Panc1 (cell line): ENCODE measurements at regions not wholly inside any gene's neighbourhood (a gene's known extent, or its start where the extent isn't known, plus 50 kb on each side); places are given as distances from the start of the nearest gene placed in this dataset.

Source experiments
- POLR2AphosphoS5 ChIP-seq: IDR thresholded peaks from 2 replicates; pipeline ENCODE4 v1.6.1; 2012; ENCODE audit warnings: mild to moderate bottlenecking, low read depth, low read length, moderate library complexity
- SIN3A ChIP-seq: IDR thresholded peaks from 2 replicates; pipeline ENCODE4 v1.6.1; 2012; ENCODE audit warnings: low read depth, mild to moderate bottlenecking, low read length, moderate library complexity, borderline replicate concordance; ENCODE audit not compliant: insufficient read depth
- TF ChIP-seq, protein P1 (sequence below): fragments of 450-650 bp; IDR thresholded peaks from 2 replicates; pipeline ENCODE4 v1.5.1; 2017; ENCODE audit warnings: mild to moderate bottlenecking
- TF ChIP-seq, protein P2 (sequence below), 2 experiments: IDR thresholded peaks; 2 replicates each; pipeline ENCODE4 v1.6.1; 2011 to 2012; ENCODE audit warnings: low read depth in 2 of 2, control low read depth in 1 of 2, low read length in 1 of 2, mild to moderate bottlenecking in 1 of 2, moderate library complexity in 1 of 2; ENCODE audit not compliant: insufficient read depth in 1 of 2

DNA sequence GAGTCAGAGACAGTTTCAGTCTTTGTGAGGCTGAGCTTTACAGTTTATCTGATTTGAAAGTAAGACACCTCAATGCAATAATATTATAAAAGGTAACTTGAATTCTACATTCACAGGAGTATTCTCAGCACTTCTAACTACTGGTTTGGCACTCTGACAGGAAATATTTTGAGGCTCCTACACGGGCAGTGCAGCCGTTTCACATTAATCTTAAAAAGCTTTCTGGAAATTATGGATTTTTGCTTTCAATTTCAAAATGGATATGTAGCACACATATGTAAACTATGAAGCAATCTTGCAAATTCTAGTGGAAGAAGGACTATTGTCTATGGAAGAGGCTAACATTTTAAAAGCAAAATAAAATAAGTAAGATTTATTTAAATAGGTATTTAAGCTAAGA lies 262.9 kb upstream of the SNX7 start:
- TF ChIP-seq, protein P1, sequence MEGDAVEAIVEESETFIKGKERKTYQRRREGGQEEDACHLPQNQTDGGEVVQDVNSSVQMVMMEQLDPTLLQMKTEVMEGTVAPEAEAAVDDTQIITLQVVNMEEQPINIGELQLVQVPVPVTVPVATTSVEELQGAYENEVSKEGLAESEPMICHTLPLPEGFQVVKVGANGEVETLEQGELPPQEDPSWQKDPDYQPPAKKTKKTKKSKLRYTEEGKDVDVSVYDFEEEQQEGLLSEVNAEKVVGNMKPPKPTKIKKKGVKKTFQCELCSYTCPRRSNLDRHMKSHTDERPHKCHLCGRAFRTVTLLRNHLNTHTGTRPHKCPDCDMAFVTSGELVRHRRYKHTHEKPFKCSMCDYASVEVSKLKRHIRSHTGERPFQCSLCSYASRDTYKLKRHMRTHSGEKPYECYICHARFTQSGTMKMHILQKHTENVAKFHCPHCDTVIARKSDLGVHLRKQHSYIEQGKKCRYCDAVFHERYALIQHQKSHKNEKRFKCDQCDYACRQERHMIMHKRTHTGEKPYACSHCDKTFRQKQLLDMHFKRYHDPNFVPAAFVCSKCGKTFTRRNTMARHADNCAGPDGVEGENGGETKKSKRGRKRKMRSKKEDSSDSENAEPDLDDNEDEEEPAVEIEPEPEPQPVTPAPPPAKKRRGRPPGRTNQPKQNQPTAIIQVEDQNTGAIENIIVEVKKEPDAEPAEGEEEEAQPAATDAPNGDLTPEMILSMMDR, result no peak
- TF ChIP-seq, protein P2, sequence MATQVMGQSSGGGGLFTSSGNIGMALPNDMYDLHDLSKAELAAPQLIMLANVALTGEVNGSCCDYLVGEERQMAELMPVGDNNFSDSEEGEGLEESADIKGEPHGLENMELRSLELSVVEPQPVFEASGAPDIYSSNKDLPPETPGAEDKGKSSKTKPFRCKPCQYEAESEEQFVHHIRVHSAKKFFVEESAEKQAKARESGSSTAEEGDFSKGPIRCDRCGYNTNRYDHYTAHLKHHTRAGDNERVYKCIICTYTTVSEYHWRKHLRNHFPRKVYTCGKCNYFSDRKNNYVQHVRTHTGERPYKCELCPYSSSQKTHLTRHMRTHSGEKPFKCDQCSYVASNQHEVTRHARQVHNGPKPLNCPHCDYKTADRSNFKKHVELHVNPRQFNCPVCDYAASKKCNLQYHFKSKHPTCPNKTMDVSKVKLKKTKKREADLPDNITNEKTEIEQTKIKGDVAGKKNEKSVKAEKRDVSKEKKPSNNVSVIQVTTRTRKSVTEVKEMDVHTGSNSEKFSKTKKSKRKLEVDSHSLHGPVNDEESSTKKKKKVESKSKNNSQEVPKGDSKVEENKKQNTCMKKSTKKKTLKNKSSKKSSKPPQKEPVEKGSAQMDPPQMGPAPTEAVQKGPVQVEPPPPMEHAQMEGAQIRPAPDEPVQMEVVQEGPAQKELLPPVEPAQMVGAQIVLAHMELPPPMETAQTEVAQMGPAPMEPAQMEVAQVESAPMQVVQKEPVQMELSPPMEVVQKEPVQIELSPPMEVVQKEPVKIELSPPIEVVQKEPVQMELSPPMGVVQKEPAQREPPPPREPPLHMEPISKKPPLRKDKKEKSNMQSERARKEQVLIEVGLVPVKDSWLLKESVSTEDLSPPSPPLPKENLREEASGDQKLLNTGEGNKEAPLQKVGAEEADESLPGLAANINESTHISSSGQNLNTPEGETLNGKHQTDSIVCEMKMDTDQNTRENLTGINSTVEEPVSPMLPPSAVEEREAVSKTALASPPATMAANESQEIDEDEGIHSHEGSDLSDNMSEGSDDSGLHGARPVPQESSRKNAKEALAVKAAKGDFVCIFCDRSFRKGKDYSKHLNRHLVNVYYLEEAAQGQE (IDR thresholded peaks at IDR 0.05; ENCODE audit: insufficient read depth in 1 of 2, low read depth in 2 of 2, low read length in 1 of 2), result no peak
- no peak for TF ChIP-seq POLR2AphosphoS5
- TF ChIP-seq SIN3A, result no peak
